GM18873 (cell line): ENCODE measurements at regions not wholly inside any gene's neighbourhood (a gene's known extent, or its start where the extent isn't known, plus 50 kb on each side); places are given as distances from the start of the nearest gene placed in this dataset.
A peak's percentile ranks its signal among the peaks of the same experiment; 100 is the strongest.
"Not testable (repeated sequence)": the region's sequence is repeated elsewhere in the genome, so short reads cannot be mapped to it uniquely, and the experiment has no call there.

ENCODE experiments used
- ATAC-seq: cut with Tn5 transposase; IDR thresholded peaks from one replicate; pipeline ENCODE4 v1.9.1; 2021; ENCODE audit warnings: mild to moderate bottlenecking, moderate library complexity, moderate number of reproducible peaks; ENCODE audit not compliant: unreplicated experiment, low FRiP score

DNA sequence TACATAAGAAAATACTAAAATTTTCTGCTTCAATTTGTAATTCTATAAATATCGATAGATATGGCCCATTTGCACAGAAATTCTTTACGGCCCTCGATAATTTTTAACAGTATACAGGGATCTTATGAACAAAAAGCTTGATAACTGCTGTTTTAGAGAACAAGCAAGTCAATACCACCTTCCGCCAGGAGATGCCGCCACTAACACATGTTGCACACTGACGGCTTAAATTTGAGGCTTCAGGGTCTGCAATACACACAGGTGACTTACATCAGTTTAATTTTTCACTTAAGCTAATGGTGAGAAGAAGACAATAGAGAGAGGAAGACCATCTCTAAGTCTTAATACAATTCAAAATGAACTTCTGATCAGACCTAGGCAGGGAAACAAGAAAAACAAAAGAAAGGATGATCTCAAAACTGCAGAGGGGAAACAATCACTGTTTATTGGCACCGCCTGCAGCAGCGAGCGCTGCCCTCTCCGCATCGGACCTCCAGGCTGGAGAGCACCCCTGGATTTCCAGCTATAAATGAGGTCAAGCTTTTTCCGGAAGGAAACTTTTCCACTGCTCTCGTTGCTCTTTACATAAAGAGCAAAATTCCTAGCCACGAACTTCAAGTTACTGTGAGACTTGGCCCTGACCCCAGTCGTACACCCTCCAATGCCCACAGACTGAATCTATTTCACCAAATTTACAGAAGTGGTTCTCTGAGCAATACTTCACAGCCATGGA is 53.9 kb downstream of the OTOR start:
- ATAC-seq, result no peak

DNA sequence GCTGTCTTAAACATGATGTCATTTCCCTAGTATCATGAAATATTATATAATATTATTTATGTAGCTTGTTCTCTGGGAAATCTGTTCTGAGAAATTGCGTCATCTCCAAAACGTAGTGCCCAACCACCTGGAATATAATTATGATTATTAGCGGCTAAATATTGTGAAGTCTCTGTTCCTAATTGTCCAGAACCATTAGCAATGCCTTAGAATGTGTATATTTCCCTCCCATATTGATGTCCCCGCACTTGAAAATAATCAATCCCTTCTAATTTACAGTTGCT is 54.4 kb downstream of the OTOR start:
- ATAC-seq, result no peak

- no peak for ATAC-seq
Measured at GRCh38 chr20:16803965-16804792, 56.0 kb downstream of the OTOR start.

DNA sequence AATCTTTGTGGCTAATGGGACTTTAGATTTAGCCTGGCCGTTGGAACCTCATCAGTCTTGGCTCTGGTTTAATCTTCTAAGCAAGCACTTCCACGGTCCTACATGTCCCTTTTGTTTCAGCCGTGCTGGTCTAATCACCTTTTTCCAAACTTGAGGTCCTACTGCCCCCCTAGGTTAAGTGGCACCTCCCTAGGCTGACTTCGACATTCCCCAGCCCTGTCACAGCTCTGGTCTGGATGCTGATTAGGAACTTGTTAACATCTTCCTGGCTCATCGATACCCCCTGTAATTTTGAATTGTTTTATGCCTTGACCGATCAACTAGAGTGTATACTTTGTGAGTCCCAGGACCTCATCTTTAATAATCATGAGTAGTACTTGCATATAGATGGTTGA is 56.6 kb downstream of the OTOR start:
- ATAC-seq, result no peak

DNA sequence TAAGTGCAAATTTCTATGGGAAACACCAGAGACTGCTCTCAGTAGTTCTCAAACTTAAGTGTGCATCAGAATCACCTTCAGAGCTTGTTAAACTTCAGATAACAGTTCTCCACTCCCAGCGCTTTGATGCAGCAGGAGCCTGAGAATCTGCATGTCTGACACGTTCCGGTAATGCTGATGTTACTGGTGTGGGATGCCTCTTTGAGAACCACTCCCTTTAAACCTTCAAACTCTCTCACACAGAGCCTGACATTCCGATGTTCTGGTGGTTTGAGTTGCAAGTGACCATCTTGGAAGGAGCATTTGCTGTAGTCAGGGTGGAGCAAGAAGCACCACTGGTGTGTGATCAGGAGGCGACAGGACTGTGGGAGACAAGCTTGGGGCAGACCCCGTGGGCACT is 57.9 kb downstream of the OTOR start:
- no peak for ATAC-seq

DNA sequence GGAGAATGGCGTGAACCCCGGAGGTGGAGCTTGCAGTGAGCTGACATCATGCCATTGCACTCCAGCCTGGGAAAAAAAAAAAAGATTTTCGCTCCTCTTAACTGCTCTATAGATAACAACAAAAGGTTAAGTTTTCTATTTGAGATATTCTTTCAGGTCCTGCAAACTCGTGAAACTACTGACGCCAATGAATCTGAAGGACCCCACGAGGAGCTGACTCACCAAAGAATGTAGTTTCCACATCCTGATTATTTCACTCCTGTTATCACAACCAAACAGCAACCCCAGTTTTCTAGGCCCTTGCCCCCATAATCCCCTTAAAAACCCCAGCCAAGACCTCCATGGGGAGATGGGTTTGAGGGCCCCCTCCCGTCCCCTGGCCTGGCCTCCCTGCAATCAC is 58.7 kb downstream of the OTOR start:
- ATAC-seq, result no peak

DNA sequence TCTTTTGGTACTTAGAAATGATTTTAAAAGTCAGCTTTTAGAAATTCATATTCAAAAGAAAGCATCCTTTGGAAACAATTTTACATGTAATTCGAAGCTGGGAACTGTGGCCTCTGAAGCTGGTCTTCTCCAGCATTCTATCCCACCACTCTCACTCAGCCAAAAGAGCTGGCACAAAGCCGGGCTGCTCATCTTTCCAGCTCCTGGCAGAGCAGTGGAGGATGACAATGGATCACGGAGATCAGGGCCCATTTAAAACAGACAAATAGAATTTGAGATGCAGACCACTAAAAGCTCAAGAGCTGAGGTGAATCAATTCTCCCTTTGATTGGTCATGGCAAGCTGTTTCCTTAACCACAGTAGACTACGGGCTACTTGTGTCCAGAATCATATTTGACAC is 60.6 kb downstream of the OTOR start:
- ATAC-seq, result no peak

- no peak for ATAC-seq
Measured at GRCh38 chr20:16810216-16810615, 62.1 kb downstream of the OTOR start.

GRCh38 chr20:16816192-16816591 is 68.0 kb downstream of the OTOR start:
- no peak for ATAC-seq

DNA sequence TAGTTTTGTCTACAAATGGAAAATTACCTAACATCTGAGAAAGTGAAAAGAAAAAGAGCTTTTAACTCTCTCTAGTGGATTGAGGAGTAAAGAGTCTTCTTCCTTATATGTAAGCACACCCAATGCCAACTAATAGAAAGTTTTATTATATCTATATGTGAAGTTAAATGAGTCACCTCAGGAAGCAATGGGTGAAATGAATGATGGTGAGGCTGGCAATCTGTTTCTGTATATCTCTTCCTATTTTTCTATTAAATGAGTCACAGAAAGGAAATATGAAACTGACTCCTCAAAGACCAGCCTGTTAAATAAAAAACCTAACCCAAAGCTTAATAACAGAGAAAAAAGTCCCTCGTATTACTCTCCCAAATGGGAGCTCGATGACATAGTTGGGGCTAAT is 71.3 kb downstream of the OTOR start:
- no peak for ATAC-seq

DNA sequence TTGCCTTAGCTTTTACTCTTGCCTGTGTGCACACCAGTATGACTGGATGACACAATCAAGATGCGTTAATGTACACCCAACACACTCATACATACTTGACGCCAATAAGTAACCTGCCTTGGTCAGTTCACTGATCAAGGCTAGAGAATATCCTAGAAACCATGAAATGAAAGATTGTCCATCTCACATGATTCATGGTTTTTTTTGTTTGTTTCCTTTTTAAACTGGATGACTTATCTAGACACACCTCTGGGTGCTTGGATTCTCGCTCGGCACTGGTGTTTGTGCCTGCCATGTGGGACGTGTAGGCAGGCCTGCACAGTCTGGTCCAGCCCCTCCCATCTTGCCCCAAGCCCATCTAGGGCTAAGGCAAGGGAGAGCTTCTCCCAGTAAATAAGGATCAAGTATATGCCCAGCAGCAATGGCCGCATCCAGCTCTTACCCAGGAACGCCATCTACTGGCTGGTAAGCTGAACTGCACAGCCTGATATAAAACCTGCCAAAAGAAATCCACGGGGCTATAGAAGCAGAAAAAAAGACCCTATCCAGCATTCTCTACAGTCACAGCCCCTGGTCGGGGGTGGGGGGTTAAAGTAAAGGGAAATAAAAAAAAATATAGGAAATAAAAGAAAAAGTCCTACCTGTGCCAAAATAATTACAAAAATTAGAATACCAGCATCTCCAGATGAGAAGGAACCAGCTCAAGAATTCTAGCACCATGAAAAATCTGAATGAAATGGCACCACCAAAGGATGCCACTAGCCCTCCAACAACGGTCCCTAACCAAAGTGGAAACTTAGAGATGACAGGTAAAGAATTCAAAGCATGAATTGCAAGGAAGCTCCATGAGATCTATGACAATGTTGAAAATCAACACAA is 73.3 kb downstream of the OTOR start:
- peak; percentile 63 for ATAC-seq

DNA sequence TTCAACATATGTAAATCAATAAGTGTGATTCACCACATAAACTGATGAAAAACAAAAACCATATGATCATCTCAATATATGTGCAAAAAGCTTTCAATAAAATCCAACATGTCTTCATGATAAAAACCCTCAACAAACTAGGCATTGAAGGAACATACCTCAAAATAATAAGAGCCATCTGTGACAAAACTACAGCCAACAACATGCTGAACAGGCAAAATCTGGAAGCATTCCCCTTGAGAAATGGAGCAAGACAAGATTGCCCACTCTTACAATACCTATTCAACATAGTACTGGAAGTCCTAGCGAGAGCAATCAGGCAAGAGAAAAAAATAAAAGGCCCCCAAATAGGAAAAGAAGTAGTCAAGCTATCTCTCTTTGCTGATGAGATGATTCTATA is 76.5 kb downstream of the OTOR start:
- ATAC-seq, result no peak

DNA sequence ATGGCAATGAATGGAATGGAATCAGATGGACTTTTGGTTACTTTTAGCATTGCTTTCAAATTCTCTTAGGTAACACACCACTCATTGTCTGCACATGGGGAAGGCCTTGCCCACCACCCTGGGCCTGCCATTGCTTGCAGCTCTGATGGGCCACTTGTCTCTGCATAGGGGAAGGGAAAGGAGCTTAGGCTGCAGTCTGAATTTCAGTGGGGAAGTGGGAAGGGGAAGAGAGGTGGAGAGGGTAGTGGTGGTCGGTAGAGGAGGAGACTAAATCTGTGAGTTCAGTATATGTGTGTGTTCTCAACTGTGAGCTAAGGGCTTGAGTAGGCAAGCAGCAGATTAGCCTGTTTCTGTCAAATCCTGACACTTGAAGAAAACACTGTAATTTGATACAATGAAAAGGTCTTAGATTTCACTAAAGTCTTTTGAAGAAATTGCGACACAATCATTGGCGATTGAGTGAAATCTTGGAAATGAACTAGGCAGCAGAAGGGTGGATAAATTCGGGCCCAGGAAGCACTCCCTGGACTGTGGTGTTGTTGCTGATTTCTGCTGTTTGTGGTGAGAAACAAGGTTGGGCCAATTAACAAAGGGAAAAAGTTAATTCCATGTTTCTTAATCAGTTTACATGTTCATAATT is 80.6 kb downstream of the OTOR start:
- ATAC-seq, result no peak

DNA sequence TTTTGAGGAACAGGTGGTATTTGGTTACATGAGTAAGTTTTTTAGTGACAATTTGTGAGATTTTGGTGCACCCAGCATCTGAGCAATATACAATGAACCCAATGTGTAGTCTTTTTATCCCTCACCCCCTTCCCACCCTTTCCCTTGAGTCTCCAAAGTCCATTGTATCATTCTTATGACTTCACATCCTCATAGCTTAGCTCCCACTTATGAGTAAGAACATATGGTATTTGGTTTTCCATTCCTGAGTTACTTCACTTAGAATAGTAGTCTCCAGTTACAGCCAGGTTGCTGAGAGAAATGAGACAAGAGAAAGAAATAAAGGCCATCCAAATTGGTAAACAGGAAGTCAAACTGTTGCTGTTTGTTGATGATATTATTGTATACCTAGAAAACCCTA is 87.5 kb downstream of the OTOR start:
- not testable (repeated sequence) for ATAC-seq

GRCh38 chr20:16842486-16843120 is 94.4 kb downstream of the OTOR start:
- ATAC-seq, result no peak

GRCh38 chr20:16844406-16844805 is 96.2 kb downstream of the OTOR start:
- ATAC-seq, result no peak

DNA sequence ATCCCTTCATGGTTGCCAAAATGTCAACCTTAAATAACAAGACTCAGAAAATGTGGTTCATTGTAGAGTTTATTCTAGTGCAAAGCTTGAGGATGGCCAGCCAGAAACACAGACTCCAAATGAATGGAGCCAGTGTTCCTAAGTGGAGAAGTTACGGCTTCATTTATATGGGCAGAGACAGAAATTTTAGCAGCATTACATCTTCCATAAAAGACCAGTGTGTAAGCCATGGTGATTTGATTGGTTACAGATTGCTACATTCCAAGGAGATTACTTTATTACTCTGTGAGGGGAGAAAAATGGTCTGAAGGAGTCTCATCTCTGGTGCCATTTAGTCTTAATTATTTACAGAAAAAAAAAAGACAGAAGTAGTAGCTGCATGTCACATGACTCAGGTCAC is 97.8 kb downstream of the OTOR start:
- no peak for ATAC-seq

- no peak for ATAC-seq
Measured at GRCh38 chr20:16848061-16848460, 99.9 kb downstream of the OTOR start.

- no peak for ATAC-seq
Measured at GRCh38 chr20:16848526-16848925, 100.4 kb downstream of the OTOR start.

DNA sequence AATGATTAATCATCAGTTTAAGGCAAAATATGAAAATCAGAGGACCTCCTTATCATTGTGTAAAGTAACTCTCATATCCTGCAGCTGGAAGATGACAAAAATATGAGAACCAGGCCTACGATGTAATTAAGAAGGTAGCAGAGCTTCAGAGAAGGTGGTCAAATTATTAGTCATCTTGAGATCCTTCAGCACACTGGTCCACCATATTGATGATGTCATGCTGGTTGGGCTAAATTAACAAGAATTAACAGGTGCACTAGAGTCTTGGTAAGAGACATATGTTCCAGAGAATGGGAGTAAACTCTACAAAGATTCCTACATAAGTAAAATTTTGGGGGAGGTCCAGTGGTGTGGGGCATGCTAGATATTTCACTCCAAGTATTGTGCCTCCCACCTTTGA is 112.8 kb downstream of the OTOR start:
- no peak for ATAC-seq
